ENCODE measurements at regions not wholly inside any gene's neighbourhood (a gene's known extent, or its start where the extent isn't known, plus 50 kb on each side); places are given as distances from the start of the nearest gene placed in this dataset.
"Not testable (repeated sequence)": the region's sequence is repeated elsewhere in the genome, so short reads cannot be mapped to it uniquely, and the experiment has no call there.

DNA sequence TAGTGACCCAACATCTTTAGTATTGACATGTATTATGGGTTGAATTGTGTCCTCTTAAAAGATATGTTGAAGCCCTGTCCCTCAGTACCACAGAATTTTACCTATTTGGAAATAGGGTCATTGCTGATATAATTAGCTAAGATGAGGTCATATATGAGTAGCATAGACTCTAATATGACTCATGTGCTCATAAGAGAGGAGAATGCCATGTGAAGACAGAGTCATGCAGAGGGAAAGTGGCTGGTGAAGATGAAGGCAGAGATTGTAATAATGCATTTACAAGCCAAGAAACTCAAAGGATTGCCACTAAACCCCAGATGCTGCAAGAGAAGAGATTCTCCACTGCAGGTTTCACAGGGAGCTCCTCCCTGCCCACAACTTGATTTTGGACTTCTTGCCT lies 496.4 kb downstream of the KIF20B start:
- DNase-seq = no peak

DNA sequence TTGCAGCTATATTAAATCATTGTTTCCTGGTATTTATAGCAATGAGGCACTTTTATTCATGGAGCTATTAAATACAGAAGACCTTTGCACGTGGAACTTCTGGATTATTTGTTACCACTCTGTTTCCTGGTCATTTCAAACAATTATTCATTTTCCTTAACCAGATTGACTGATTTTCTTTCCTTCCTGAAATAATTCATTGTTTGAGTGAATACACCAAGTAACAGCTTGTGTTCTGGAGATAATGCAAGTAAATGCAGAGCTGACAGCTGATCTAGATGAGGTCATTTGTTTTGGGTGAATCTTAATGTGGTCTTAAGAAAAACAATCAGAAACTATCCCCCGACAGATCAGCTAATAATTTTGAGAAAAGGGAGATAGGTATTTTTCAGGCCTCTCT lies 497.7 kb downstream of the KIF20B start:
- no peak for DNase-seq

DNA sequence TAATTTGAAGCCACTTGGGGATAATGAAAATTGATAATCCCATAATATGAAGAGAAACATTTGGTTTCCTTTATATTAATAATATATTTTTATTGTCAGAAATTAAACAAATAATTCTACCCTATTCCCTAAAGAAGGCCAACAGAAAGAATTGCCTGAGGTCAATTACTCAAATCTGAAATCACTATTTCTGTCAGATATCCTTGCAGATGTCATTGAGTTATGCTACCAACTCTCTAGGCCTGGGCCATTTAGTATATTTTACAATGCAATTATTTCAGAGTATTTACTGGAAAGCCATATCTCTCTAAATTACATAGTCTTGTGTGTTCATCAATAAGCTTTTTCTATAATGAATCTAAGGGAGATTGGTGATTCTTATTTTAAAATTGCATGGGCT lies 498.1 kb downstream of the KIF20B start:
- DNase-seq = no peak

DNA sequence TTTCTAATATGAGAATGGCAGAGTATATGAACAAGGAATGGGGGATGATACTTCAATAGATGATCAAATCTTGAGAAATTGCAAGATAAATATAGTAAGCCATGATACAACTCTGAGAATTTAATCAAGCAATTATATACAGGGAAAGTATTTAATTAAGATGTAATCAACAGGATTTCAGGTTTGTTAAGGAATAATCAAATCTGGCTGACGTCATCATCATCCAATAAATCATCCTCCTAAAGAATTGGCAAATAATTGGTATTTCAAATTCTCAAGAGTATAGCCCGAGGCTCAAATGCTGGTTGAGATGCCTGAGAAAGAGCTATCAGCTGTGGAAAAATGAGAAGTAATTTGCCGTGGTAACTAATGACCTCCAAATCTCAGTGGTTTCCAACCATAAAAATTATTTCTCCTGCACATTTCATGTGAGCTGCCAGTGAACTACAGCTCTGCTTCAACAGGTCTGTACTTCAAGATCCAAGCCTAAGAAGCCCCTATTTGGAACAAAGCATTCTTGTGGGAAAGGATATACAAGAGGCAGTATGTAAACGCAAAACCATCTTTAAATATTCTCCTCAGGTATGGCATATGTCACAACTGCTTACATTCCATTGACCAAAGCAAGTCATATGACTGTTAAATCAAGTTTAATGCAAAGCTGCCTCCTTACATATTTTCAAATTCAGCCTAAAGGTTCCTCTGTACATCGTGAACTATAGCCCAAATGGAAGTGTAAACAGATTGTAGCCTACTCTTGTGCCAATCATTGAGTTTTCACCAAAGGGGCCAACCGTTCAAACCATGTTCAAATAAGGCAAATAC lies 503.0 kb downstream of the KIF20B start:
- DNase-seq = no peak

DNA sequence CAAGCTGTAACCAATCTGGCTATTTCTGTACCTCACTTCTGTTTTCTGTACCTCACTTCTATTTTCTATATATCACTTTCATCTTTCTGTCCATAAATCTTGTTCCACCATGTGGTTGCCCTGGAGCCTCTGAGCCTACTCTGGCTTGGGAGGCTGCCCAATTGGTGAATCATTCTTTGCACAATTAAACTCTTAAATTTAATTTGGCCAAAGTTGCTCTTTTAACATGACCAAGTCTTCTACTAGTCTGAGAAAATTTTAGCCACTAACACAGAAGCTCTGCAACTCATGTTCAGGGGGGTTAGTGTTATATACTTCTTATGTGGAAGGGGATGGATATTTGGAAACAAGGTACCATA lies 503.5 kb downstream of the KIF20B start:
- DNase-seq = no peak

DNA sequence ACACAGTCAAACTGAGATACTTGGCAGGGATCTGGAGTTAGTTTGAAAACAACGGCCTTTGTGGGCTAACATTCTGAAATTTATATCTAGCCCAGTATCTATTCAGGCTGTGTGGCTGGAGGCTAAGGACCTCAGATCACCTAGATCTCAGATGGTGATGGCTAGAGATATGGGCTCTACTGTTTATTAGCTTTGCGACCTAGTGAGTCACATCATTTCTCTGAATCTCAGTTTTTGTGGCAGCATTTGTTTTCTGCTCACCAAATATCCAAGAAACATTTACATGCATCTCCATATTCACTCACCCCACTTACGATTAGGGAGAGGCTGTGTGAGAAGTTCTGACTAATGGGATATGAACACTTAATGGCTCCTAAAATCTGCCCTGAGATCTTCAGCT lies 503.9 kb downstream of the KIF20B start:
- DNase-seq = no peak

DNA sequence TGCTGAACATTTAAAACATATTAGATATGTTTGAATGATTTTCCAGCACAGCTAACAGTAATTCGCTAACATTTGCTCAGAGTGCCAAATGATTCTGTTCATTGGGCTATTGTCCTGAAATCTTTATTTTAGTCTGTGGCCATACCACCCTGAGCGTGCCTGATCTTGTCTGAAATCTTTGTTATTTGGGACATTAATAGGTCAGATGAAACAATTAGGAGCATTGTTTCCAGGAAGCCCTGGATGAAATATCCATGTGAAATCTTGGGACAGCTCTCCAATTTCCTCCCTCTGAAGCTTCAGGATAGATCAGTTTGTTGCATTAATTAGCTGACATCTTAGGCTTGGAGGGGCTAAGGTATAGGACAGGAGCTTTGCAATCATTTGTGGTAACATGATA lies 512.0 kb downstream of the KIF20B start:
- no peak for DNase-seq

DNA sequence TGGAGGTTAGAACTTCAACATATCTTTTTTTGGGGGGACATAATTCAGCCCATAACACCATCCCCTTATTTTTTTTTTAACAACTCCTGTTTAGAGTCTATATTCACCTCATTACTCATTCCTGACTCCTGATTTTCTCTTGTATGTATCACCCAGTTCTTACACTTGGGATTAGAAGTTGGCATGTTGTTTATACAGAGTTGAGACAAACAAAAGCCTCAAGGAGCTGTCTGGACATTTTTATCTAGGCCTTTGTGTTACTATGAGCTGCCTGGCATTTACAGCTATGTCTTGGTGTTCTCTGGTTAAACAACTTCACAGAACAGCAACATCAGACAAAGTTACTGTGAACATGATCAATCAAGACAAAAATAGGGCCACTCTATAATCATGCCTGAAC lies 517.5 kb downstream of the KIF20B start:
- no peak for DNase-seq

DNA sequence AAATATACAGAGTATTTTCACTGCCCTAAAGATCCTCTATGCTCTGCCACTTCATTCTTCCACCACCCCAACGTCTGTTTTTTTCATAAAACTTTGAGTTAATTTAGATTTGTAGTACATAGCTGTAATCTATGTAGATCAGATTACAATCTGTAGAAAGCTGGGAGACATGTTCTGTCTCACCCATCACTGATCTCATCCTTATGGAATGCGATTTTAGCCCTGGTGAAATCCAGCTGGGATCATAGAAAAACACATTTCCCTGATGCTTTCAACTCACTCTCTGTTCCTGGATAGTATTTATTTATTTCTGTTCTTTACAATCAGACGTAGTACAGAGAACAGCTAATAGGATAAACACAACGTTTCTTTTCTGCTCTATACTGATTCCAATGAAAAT lies 521.0 kb downstream of the KIF20B start:
- no peak for DNase-seq

DNA sequence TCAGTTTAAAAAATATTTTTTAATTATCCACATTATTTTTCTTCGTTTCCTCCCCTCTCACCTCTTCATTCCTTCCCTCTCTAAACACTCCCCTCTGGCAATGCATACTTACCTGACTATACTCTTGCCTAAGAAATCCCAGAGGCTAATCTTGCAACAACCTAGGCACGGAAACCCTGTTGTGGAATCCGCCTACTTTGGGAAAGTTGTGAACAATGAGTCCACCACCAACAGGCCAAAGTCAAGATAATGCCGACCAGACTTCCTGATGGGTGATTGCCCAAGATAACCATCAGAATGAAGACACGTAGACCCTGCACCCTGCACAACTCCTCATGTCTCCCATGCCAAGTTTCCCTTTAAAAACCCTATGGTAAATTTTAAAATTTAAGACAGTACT lies 521.5 kb downstream of the KIF20B start:
- no peak for DNase-seq

DNA sequence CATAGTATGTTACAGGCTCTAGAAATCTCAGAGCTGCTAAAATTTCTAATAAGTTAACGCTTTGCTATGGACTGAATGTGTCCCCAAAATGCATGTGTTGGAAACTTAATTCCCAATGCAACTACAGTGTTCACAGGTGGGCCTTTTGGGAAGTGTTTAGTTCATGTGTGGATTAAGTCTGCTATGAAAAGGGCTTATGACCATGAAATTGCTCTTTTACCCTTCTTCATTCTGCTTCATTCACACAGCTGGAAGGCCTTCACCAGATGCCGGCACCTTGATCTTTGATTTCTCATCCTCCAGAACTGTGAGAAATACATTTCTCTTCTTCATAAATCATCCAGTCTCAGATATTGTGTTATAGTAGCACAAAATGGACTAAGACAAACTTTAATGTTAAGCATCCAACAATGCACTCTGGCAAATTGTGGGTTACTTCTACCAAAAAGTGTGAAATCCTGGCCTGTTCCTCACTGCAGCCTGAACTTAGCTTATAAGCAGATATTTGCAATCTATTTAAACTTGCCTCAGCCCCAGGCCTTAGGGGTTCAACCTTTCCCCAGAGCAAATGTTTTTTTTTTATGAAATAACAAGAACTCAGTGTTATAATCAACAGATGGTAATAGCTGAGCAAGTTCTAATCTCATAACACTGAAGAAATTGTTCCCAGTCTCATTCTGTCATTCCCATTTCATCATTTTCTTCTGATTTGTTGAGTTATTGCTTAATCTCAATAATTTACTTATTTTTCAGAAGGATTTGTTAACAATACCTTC lies 523.6 kb downstream of the KIF20B start:
- no peak for DNase-seq

DNA sequence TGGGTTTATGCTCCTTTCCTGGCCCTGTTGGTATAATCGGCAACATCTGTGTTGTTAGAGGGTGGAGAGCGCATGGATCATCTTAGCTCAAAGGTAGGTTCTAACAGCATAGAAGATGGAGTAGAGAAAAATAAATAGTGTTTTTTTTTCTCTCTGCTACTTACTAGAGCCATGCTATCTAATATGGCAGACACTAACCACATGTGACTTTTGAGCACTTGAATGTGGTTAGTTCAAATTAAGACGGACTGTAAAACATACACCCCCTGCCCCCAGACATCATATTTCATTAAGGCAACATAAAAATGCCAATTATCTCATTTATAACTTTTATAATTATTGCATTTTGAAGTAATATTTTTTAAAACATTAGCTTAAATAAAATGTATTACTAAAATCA lies 525.1 kb downstream of the KIF20B start:
- no peak for DNase-seq

DNA sequence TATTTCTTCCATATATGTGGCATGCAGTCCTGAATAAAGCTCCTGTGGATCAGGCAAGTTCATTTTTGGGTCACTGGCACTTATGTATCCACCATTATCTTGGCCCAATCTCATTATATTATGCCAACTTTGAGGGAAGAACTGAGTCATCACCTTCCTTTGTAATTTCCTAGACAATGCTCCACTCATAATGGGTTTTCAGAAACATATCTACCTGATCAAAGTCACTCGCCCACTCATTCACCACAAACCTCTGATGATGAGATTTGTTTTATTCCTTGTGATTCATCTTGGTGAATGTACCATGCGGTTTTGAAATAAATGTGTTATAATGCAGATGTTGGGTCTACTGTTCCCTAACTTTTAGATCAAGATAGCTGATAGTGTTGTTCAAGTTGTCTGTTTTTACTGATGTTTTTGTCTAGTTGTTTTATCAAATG lies 525.8 kb downstream of the KIF20B start:
- no peak for DNase-seq

DNA sequence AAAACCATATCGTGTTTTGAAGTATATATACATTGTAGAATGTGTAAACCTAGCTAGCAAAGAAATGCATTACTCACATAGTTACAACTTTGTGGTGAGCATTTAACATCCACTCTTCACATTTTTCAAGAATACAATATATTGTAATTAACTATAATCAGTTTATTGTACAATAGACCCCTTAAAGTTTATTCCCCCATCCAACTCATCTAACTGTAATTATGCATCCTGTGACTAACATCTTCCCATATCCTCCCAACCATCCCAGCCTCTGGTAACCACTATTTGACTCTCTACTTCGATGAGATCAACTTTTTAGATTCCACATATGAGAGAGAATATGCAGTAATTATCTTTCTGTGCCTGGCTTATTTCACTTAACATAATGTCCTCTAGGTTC lies 526.4 kb downstream of the KIF20B start:
- no peak for DNase-seq

DNA sequence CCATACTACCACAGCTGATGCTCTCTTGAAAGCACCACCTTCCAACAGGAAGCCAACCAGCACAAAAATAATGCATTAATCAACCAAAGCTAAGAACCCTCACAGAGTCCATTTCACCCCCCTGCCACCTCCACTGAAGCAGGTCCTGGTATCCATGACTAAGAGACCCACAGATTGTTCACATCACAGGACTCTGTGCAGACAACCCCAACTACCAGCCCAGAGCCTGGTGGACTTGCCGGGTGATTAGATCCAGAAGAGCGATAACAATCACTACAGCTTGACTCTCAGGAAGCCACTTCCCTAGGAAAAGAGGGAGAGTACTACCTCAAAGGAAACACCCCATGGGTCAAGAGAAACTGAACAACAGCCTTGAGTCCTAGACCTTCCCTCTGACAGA lies 528.1 kb downstream of the KIF20B start:
- no peak for DNase-seq

DNA sequence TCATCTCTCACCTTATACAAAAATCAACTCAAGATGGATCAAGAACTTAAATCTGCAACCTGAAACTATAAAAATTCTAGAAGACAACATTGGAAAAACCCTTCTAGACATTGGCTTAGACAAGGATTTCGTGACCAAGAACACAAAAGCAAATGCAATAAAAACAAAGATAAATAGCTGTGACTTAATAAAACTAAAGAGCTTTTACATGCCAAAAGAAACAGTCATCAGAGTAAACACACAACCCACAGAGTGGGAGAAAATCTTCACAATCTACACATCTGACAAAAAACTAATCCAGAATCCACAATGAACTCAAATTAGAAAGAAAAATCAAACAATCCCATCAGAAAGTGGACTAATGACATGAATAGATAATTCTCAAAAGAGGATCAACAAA lies 532.4 kb downstream of the KIF20B start:
- not testable (repeated sequence) for DNase-seq

DNA sequence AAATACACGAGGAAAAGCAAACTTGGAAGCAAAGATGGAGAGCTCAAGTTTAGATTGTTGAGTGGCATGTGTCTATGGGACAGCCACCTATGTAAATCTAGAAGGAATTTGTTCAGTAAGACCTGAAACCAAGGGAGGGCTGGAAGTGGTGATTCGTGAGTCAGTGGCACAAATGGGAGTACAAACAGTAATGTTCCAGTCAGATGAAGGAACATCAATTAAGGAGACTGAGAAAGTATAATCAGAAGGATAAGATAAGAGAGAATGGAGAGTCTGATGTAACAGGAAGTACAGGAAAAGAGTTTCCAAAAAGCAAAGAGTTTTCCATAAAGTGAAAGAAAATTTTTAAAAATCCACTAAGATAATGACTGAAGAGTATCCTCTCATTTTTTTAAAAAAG lies 544.2 kb downstream of the KIF20B start:
- no peak for DNase-seq

DNA sequence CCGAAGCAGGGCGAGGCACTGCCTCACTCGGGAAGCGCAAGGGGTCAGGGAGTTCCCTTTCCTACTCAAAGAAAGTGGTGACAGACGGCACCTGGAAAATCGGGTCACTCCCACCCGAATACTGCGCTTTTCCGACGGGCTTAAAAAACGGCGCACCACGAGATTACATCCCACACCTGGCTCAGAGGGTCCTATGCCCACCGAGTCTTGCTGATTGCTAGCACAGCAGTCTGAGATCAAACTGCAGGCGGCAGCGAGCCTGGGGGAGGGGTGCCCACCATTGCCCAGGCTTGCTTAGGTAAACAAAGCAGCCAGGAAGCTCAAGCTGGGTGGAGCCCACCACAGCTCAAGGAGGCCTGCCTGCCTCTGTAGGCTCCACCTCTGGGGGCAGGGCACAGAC lies 549.4 kb downstream of the KIF20B start:
- DNase-seq = not testable (repeated sequence)

DNA sequence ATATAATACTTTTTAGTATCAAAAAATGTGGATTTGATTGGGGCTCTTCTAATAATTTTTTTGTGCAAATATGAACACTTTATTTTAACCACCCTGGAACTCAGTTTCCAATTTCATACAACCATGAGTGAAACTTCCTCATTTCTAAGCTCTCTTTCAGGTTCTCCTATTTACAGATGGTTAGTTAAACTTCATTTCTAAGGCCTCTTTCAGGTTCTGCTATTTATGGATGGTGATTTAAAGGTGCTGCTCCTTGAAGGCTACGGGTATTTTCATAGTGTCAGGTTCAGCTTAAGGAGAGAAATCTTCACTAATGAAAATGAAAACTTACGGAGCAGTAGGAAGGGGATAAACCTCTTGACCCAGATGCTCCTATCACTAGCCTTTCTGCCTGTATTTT lies 568.3 kb downstream of the KIF20B start:
- DNase-seq = no peak

DNA sequence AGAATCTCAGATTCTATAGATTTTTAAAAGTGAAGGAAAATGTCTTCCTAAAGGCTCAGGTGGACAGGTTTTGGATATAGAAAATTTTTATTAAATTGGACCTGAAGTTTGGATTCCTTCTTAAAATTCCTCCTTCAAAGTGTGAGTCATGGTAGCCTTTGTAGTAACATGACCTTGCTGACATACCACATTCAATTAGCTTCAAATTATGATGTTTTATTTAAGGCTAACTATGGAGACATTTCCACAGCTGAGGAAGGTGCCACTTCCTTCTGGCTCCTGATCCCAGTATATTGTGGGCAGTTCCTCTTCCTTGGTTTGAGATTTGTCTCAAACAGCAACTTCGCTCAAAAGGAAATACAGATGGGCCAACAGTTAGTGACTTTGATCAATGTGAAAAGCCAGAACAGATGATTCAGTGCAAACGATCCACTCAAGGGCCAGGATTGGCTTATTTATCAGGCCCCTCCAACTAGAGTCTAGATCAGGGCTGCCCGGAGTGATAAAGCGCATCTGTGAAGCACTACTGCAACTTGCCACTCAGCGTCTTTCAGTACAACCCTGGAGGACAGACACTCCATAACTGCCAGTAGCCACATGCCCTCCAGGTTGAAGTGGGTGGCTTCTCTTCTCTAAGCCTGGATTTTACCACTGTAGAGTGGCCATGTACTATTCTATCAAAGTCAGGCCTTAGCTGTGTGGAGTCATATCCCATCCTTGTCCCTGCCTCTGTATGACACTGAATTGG lies 573.5 kb downstream of the KIF20B start:
- no peak for DNase-seq

DNA sequence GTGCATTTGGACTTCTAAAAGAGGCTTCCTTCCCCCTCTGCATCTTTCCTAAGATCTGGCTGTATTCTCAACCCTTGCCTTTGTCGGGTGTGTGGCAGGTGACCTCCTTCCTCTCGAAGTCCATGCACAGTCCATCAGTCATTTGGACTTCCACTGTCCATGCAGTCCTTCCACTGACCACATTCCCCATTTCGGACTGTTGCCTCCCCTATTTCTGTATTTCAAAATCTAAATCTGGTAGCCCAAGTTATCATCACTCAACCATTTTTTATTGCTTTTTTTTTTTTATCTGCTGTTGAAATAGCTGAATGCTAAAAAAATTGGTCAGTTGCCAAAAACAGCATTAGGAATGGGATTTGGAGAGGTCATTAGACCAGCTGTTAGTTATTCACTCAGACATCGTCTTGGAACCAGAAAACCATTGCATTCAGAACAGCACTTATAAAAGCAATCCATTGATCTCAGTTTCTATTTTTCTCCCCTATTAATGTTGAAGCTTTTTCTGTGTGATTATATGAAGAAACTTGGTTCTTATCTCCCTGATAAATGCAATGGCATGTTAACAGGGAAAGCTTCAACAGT lies 575.6 kb downstream of the KIF20B start:
- DNase-seq = no peak

DNA sequence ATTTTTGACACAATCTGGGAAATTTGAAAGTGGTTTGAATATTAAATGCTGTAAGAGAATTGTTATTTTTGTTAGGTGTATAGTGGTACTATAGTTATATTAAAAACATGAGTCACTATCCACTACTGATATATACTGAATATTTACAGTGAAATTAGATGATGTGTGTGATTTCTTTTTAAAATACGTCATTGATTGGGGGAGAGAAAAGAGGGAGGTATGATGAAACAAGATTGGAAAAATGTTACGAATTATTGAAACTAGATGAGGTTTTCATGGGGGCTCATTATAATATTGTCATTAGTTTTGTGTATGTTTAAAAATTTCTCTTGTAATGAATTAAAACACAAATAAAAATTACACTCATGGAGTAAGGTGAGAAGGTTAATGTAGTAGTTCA lies 571.4 kb downstream of the HTR7 start:
- DNase-seq = no peak

DNA sequence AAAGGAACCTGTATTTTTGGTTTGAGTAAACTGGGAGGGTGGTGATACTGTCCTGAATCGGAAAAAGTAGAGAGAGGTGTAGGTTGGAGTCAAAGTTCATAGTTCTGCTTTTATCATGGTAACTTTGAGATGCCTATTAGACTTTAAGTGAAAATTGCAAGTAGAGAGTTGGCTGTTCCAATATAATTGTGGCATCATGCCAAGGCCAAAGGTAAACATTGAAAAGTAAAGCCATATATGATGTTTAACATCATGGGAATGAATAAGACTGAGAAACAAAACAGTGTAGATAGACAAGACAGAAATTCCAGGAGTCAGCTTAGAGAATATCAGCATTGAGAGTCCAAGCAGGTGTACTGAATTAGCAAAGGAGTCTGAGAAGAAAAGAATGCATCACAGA lies 570.9 kb downstream of the HTR7 start:
- DNase-seq = no peak
